Activated CD4-positive, alpha-beta T cell treated with anti-CD3 and anti-CD28 coated beads, Interleukin-2, amount 50 U/mL, for 48 hours (primary cell): ENCODE measurements at regions not wholly inside any gene's neighbourhood (a gene's known extent, or its start where the extent isn't known, plus 50 kb on each side); places are given as distances from the start of the nearest gene placed in this dataset.
A peak's percentile ranks its signal among the peaks of the same experiment; 100 is the strongest.
"Not testable (repeated sequence)": the region's sequence is repeated elsewhere in the genome, so short reads cannot be mapped to it uniquely, and the experiment has no call there.

Experiments used
- DNase-seq, 2 experiments: peaks; one replicate each; pipeline ENCODE4 v3.0.0-alpha.2; 2020

DNA sequence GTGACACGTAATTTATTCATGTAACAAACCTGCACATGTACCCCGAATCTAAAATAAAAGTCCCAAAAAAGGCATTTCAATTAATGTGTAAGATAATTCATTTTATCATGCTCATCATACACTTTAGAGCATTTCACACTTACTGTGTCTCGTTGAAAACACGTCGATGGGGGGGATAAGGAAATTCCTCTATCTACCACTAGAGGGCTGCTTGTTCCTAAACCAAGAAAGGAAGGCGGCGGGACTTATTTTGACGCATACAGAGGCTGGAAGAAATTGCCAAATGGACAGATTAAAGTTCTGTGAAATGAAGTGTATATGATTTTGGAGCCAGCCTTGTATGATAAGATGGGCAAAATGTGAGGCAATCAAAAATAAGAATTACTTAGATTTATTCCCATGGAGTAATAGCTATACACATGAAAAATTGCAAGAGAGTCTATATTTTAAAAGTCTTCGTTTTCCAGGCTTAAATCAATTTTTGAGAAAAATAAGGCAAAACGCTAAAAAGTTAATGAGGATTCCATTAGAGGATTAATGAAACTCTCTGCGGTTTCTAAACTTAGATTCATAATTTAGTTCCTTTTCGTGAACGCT lies 346.8 kb downstream of the CNTN3 start:
- DNase-seq: peak in 1 of 2 experiments; percentile 5

DNA sequence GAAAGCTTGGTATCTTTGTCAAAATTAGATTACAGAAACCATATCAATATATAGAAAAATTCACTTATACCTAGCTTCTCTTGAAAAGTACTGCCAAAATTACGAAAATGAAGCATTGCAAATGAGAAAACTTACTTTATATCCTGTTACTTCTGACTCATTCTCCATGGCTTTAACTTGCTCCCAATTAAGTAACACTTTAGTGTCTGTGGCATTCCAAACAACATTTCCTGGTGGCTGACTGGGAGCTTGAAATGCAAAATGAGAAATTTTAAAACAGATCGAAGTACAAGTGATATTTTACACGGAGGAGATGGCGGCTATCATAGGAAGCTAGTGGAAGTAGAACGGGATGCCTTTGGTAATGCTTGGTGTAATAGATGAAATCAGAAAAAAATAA lies 347.3 kb downstream of the CNTN3 start:
- no peak for DNase-seq

DNA sequence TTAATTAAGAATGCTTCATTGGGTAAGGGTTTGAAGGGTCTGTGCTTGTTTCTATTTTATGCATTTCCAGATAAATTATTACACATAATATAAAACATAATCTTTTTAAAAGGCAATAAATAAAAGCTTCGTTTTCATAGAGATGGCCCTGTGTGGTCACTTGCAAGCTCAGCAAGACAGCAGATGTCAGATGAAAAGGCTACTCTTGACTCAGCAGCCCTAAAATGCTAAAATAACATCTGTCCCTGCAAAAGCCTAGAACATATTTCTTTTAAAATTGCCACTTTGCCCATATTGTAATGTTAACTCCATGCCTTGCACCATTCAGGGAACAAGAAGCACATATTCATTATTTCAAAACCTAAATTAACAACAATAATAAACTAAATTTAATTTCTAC lies 349.4 kb downstream of the CNTN3 start:
- no peak for DNase-seq

DNA sequence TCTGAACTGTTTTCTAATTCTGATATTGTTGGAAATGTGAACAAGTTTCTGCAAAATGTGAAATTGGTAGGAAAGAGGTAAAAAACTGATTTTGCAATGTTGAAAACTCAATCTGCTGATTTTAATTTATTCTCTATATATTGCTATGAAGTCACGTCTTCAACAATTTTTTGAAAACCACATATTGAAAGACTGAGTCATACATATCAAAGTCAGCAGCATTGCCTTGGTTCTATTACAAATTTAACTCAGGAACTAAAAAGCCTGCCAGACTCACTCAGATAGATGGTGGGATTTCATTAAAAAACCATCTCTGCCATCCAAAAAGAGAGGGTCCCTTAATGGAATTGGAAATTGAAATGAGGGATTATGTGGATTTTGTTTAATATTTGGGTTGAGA lies 351.4 kb downstream of the CNTN3 start:
- no peak for DNase-seq

DNA sequence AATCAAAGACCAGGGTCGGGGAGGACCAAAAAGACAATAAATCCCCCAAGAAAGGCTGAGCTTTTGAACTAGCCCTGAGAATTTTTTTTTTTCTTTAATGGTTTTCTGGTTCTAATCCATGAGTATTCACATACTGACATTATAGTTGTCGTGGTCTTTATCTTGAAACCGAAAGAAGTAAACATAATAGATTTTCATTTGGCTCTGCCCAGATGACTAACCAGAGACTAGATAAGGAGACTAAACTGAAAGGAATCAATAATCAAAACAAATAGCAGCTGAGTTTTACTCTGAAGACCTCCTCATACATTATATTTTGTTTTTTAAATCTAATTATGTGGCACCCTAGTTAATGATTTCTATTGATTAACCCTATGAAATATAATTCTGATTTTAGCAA lies 381.4 kb downstream of the CNTN3 start:
- DNase-seq: no peak

DNA sequence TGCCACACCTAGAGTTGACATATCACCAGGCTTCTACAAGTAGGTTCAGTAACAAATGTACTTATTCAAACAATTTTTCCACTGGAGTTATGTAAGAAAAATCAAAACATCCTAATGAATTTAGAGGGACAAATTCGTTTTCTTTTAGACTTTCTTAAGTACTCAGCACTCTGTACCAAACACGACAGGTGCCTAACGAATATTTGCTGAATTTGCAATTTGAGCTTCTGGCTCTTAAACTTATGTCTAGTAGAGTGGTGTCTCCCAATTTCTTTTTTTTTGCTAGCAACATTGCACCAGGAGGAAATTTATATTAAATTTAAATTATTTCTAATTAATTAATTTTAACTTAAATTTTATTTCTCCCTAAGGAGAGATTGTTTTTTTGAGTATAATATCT lies 397.0 kb downstream of the CNTN3 start:
- no peak for DNase-seq

DNA sequence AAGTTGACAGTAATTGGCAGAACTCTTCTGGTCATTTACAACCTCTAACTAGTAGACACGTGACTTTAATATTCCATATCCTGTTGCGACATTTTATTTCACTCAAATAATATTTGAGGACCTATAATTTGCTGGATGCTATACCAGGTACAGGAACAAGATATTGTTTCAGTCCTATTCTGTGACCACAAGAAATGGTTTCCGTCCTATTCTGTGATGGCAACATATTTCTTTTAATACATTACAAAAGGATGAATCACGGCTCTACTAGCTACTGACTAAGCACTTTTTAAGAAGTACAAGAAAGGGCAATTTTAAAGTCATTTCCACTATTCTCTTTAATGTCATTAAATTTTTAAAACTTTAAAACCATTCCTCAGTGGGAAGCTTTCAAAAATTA lies 400.2 kb downstream of the CNTN3 start:
- DNase-seq: no peak

DNA sequence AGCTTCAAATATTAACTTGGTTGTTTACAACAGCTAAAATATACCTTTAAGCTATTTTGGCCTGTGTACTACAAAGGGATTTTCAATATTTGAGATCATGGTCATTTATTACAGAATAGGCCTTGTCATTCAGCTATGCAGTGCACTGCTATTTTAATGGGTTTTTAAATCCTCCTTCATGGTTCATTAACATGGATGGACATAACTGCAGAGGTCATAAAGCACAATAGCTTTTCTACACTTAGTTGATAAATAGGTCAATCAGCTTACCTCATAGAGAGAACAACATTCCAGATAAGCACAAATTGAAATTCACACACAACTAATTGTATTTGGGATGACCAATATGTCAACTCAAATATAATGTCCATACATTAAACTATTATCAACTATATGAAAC lies 403.7 kb downstream of the CNTN3 start:
- no peak for DNase-seq

DNA sequence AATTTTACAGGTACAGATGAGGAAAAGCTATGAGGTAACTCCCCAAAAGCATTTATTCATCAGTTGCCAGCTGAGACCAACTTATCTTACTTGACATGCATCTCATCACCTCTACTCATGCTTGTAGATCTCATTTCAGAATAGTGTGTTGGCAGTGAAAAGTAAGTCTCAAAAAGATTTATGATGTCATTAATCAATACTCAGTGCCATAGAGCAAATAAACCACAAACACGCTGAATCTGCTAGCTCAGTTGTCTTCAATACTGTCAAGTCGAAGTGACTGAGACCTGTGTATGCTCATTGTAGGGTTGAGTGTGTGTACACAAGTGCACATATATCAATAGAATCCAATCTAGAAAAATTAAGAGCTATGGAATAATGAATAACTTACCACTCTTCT lies 413.5 kb downstream of the CNTN3 start:
- no peak for DNase-seq

DNA sequence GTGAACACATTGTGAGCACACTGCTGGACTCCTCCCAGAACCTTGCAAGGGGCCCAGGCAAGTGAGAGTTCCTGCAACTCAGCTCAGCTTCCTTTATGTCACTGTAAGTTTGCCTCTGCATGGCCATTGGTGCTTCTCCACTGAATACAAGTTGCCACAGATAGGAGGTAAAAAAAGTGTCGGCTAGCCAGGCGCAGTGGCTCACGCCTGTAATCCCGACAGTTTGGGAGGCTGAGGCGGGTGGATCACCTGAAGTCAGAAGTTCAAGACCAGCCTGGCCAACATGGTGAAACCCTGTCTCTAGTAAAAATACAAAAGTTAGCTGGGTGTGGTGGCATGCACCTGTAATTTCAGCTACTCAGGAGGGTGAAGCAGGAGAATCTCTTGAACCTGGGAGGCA lies 435.8 kb downstream of the CNTN3 start:
- DNase-seq: not testable (repeated sequence)

DNA sequence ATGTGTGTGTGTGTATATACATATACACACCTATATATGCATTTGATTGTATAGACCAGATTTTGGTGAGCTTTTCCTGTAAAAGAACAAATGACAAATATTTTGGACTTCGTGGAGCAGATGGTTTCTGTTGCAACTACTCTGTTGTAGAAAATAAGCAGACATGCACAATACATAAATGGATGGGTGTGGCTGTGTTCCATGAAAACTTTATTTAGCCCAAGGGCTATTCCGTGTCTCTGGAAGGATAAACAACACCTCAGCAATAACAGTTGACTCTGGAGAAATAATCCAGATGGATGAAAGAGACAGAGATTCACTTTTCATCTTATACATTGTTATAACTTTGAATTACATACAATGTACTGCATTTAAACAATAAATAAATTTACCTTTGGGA lies 441.4 kb downstream of the CNTN3 start:
- no peak for DNase-seq

DNA sequence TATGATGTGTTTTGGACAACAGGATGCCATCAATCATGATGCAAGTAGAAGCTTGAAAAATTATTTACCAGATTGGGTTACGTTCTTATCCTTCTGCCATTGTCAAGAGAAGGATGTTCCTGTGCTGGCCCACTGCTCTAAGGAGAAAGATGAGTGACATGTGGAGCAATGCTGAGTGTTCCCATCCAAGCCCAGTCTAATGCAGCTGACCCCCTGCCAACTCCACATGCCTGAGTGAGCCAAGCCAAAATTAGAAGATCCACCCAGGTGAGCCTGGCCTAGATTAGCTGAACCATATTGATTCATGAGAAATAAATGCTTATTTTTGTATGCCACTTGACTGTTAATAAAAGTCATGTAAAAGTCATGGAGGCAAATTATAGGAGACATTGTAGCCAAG lies 446.5 kb downstream of the CNTN3 start:
- DNase-seq: no peak

DNA sequence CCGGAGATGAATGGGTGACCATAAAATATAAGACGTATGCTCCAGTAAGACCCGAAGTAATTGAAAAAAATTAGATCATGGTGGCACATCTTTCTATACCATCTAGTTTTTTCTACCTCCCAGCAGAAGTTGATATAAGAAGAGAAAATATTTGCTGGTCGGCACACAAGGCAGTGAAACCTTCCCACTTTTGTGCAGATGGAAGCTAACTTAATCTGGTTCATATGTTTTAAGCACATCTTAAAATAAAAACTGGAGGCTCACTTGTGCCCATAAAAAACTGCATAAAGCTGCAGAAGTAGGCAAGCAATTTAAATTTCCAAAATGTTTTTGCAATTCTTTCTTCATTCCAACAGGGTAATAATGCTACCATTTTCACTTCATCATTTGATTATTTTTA lies 449.2 kb downstream of the CNTN3 start:
- DNase-seq: no peak

DNA sequence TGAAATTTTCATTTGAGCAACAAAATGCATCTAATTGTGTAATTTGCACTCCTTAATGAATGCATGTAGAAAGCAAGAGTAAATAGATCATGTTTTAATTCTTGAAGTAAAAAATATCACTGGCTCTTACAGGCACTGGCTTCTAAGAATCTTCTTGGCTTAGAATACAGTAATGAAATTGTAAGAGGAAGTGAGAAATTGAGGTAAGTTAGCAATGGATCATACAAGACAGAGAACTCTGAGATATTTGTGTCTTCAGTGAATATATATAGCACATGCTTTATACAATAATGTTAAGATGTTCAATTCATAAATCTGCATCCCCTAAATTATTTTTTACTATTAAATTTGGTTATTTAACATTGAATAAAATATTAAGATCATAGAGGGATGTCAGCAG lies 465.0 kb downstream of the CNTN3 start:
- DNase-seq: no peak

DNA sequence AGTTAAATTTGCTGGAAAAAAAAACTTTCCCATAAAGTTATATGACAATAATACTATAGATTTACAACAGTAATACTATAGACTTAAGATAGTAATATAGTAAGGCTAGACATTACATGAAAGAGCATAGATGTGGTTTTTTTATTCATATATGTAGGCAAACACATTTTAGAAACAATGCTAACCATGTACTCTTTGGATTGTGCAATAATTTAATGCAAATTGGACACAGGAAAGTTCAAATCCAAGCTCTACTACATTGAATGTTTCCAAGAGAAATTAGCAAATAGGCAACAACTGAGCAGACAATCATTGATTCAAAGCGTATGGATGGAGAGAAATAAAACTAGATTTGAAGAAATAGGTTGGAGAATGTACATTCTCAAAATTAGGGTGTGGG lies 469.2 kb downstream of the CNTN3 start:
- no peak for DNase-seq

DNA sequence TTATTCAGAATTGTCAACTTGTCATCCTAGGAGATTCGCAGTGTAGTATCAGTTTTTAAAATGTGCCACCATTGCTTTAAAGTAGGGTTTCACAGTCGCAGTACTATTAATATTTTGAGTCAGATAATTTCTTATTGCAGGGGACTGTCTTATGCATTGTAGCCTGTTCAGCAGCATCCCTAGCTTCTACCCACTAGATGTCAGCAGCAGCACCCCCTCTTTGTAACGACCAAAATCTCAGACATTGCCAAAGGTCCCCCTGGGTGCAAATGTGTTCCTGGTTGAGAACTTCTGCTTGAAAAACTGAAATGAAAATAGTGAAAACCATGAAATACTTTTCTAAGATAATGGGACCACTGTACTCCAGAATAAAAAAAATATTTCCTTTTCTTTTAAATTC lies 474.8 kb downstream of the CNTN3 start:
- DNase-seq: no peak

DNA sequence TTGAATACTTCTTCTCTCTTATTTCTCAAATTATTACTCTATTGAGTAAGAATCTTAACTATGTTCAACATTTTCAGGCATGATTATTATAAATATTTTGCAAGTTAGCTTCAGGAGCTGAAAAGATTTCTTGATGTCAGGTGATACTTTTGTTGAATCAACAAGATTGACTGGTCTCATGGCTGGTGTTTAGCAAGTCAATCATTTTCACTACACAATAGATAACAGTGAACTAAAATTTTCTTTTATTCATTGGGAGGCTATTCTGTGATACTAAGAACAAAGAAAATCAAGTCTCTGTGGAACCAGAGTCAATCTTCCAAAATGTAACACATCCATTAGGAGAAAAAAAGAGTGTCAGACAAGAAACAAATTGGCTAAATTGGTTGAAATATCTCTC lies 476.7 kb downstream of the CNTN3 start:
- DNase-seq: no peak

DNA sequence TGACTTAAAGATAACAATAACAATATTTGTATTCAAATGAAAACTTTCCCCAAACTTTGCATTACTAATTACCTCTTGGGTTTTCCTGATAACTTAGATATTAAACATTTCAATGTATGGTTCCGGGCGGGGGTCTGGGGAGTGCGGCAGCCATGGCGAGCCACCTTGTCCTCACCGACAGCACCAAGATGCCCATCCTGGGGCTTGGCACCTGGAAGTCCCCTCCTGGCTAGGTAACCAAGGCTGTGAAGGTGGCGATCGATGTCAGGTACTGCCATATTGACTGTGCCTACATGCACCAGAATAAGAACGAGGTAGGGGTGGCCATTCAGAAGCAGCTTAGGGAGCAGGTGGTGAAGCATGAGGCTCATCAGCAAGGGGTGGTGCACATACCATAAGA lies 478.7 kb downstream of the CNTN3 start:
- no peak for DNase-seq

DNA sequence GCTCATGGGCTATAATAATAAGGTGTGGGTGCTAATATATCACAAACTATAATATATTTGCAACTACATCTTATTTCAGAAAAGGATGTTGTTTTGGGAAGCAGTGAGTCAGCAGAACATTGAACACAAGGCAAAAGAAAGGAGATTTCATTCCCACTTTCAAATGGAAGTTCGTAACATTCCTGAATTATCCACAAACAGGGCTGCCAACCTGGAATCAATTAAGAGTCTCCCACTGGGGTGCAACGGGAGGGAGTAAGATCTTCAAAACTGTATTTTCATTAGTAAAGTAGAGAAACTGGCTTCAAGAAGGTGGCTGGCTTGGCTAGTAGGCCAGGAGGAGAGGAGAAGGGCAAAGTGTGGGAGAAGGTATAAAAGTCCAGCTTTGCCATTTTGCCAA lies 479.6 kb downstream of the CNTN3 start:
- no peak for DNase-seq

DNA sequence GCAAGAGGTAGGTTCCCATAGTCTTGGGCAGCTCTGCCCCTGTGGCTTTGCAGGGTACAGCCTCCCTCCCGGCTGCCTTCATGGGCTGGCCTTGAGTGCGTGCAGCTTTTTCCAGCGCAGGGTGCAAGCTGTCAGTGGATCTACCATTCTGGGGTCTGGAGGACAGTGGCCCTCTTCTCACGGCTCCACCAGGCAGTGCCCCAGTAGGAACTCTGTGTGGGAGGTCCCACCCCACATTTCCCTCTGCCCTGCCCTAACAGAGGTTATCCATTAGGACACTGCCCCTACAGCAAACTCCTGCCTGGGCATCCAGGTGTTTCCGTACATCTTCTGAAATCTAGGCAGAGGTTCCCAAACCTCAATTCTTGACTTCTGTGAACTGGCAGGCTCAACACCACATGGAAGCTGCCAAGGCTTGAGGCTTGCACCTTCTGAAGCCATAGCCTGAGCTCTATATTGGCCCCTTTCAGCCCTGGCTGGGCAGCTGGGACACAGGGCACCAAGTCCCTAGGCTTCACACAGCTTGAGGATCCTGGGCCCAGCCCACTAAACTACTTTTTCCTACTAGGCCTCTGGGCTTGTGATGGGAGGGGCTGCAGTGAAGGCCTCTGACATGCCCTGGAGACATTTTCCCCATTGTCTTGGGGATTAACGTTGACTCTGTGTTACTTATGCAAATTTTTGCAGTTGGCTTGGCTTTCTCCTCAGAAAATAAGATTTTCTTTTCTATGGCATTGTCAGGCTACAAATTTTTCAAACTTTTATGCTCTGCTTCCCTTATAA lies 482.7 kb downstream of the CNTN3 start:
- DNase-seq: not testable (repeated sequence)

DNA sequence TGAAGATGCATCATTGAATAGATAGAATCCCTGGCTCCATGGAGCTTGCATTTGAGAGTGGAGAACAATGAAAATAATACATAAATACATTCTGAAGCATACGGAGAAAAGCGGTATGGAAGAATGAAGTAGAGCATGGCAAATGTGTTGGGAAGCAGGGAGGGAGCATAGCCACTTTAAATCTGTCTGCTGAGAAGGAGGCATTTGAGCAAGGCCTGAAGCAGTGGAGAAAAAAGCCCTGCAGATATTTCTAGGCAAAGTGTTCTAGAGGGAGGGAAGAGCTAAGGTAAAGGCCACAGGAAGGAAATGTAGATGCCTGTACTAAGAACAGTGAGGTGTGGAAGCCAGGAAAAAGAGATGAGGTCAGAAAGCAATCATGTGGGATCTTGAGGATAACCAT lies 484.8 kb downstream of the CNTN3 start:
- no peak for DNase-seq

DNA sequence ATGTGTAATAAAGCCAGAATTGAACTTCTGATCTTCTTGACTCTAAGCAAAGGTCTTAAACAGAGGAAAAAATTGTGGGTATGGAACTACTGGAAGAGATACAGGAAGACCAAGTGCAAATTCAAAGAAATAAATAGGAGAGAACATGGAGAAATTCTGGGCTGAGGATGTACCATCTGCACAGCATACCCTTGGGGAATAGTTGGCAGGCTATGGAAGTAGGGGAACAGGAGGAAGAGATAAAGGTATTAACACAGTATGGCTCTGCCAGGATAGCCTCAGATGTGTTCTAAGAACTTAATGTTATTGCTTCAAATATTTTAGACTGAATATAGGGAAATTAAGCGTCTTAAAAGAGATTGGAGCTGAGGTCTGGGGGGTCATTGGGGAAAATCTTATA lies 485.4 kb downstream of the CNTN3 start:
- no peak for DNase-seq

DNA sequence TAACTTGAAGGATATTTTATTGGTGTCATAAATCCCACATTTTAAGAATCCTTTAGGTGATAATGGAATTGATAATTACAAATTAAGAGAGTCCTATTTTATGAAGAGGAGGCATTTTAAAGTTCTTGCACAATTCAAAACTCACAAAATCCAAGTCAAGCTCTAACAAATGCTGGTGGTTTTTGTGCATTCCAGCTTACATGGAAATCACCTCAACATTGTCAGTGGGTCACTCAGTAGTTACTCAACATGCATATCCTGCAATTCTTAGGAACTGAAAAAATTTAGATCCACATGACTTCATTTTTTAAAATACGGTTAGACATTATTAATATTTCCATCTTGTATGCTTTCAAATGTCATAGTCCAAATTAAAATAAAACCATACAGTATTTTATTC lies 487.2 kb downstream of the CNTN3 start:
- no peak for DNase-seq

DNA sequence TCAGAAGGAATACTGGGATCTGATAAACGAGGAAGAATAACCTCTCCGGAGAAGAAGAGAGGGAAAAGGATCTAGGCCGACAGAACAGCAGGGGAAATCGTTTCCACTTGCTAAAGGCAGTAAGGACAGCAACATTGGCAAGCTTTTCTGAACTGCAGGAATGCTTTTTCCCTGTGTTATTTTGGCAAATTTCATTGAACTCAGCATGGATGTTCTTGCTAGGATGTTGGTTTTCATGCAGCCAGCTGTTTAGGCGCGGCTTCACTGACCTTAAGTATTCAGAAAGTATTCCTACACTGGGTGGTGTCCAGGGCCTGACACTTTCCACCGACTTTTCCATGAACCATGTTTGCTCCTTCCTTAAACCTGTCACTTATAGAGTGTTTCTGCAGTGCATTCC lies 489.7 kb downstream of the CNTN3 start:
- no peak for DNase-seq

DNA sequence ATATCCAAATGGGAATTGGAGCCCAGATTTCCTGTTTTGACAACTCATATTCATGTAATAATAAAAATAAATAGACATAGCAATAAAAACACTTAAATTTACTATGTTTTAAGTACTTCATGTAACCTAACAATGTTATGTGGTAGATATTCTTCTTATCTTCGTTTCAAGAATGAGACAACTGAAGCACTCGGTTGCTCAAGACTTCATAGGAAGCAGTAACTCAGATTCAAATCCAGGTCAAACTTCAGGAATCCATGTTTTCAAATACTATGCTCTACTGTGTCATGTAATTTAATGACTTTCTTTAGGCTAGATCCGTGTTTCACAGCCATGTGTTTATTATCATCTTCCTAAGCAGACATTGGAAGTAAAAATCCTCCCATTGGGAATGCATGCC lies 492.2 kb downstream of the CNTN3 start:
- no peak for DNase-seq
